Epithelial cell of proximal tubule (primary cell): ENCODE measurements at regions not wholly inside any gene's neighbourhood (a gene's known extent, or its start where the extent isn't known, plus 50 kb on each side); places are given as distances from the start of the nearest gene placed in this dataset.

Experiments
- DNase-seq: peaks from one replicate; pipeline ENCODE4 v3.0.0-alpha.2; 2011; ENCODE audit warnings: low read depth
- H3K4me3 ChIP-seq: 2 replicates; pipeline ENCODE4 v1.5.1; 2011; ENCODE audit warnings: low read depth, mild to moderate bottlenecking, low read length
- TF ChIP-seq, protein P1 (sequence below): conservative IDR thresholded peaks from 2 replicates; pipeline ENCODE4 v1.5.1; 2012; ENCODE audit warnings: low read depth, mild to moderate bottlenecking, low read length

DNA sequence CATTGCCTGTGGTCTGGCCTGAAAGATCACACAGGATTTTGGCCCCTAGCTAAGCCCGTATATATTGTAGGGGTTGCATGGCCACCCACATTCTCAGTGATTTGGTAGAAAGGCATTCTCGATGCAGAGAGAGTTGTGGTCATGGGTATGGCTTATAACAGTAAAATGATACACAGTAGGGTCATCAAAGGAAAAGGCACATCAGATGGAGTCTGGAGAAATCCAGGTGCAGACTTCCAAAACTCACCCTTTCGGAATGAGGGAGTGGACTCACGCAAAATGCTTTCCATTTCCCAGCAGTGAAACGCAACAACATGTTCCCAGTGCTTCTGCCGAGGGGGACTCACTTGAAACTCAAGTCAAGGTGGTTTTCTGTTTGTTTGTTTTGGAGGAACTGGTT is 802.5 kb upstream of the SLITRK1 start:
- TF ChIP-seq, protein P1, sequence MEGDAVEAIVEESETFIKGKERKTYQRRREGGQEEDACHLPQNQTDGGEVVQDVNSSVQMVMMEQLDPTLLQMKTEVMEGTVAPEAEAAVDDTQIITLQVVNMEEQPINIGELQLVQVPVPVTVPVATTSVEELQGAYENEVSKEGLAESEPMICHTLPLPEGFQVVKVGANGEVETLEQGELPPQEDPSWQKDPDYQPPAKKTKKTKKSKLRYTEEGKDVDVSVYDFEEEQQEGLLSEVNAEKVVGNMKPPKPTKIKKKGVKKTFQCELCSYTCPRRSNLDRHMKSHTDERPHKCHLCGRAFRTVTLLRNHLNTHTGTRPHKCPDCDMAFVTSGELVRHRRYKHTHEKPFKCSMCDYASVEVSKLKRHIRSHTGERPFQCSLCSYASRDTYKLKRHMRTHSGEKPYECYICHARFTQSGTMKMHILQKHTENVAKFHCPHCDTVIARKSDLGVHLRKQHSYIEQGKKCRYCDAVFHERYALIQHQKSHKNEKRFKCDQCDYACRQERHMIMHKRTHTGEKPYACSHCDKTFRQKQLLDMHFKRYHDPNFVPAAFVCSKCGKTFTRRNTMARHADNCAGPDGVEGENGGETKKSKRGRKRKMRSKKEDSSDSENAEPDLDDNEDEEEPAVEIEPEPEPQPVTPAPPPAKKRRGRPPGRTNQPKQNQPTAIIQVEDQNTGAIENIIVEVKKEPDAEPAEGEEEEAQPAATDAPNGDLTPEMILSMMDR, result no peak
- H3K4me3 ChIP-seq, result no peak overlapping the region
- DNase-seq, result no peak

- H3K4me3 ChIP-seq, result no peak overlapping the region
- TF ChIP-seq, protein P1, result no peak
- no peak for DNase-seq
Measured at GRCh38 chr13:84684048-84684662, 801.9 kb upstream of the SLITRK1 start.

DNA sequence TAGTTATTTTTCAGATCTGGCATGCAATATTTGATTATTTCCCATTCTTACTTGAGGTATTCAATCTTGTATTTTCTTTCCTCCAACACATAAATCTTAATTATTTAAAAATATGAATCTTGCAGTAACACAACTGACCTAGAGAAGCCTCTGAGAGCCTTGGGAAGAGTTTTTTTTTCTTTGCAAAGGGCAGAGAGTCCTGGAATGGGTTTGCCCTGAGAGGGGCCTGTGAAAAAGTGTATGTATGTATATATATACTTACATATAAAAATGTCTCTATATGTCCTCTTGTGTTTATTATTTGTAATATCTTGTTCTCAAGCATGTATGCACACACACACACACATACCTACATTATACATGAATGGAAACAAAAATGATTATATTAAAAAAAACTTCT is 801.2 kb upstream of the SLITRK1 start:
- no peak overlapping the region for H3K4me3 ChIP-seq
- TF ChIP-seq, protein P1, result no peak
- no peak for DNase-seq

GRCh38 chr13:84677836-84678235 is 795.6 kb upstream of the SLITRK1 start:
- no peak overlapping the region for H3K4me3 ChIP-seq
- TF ChIP-seq, protein P1, result no peak

GRCh38 chr13:84672616-84673015 is 790.3 kb upstream of the SLITRK1 start:
- H3K4me3 ChIP-seq, result no peak overlapping the region
- no peak for DNase-seq
- TF ChIP-seq, protein P1, result no peak

More at GRCh38 chr13:84677836-84678235, 795.6 kb upstream of the SLITRK1 start:
- no peak for DNase-seq

GRCh38 chr13:84670245-84670644 is 788.0 kb upstream of the SLITRK1 start:
- TF ChIP-seq, protein P1, result no peak
- no peak for DNase-seq
- no peak overlapping the region for H3K4me3 ChIP-seq

DNA sequence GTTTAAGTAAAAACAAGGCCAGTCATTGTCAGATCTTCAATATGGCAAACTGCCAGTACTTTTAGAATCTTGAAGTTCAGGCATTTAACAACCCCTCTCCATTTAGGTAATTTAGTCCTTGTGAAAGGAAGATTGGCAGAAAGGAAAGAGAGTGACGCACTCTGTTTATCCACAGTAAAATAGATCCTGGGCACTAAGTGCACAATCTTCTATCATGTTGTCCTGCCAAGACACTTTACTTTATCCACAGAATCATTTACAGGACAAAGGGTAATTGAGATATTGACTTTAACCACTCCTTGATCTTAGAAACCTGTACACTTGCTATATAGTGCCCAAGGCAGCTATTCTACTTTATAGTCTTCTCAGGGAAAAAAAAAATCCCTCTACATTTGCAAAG is 786.4 kb upstream of the SLITRK1 start:
- TF ChIP-seq, protein P1, result no peak
- no peak for DNase-seq
- H3K4me3 ChIP-seq, result no peak overlapping the region
